RWPE2 (cell line): ENCODE measurements at regions not wholly inside any gene's neighbourhood (a gene's known extent, or its start where the extent isn't known, plus 50 kb on each side); places are given as distances from the start of the nearest gene placed in this dataset.

Experiments used
- ATAC-seq: fragments of 200-7000 bp; cut with Tn5 transposase; 3 replicates; pipeline ENCODE4 v1.9.1; 2021; ENCODE audit warnings: low read depth
- DNase-seq: peaks from one replicate; pipeline ENCODE4 v3.0.0-alpha.2; 2020; ENCODE audit warnings: low spot score
- H3K27ac ChIP-seq: fragments of 450-650 bp; 2 replicates; pipeline ENCODE4 v1.5.1; 2017; ENCODE audit warnings: mild to moderate bottlenecking; ENCODE audit not compliant: poor library complexity, severe bottlenecking
- H3K27me3 ChIP-seq: fragments of 250-450 bp; sonication (Bioruptor Pico); 2 replicates; pipeline ENCODE4 v1.5.1; 2021; ENCODE audit warnings: mild to moderate bottlenecking, moderate library complexity; ENCODE audit not compliant: insufficient read depth, poor library complexity, severe bottlenecking
- H3K36me3 ChIP-seq: fragments of 250-450 bp; sonication (Bioruptor Pico); 2 replicates; pipeline ENCODE4 v1.5.1; 2020; ENCODE audit warnings: low read depth, mild to moderate bottlenecking, moderate library complexity
- H3K4me1 ChIP-seq: fragments of 250-450 bp; sonication (Bioruptor Pico); 2 replicates; pipeline ENCODE4 v1.5.1; 2021; ENCODE audit warnings: mild to moderate bottlenecking, moderate library complexity; ENCODE audit not compliant: insufficient read depth, poor library complexity, severe bottlenecking
- H3K4me3 ChIP-seq: fragments of 250-450 bp; sonication (Bioruptor Pico); 2 replicates; pipeline ENCODE4 v1.5.1; 2021; ENCODE audit warnings: mild to moderate bottlenecking, moderate library complexity; ENCODE audit not compliant: severe bottlenecking
- H3K9me3 ChIP-seq: fragments of 250-450 bp; sonication (Bioruptor Pico); 2 replicates; pipeline ENCODE4 v1.5.1; 2021; ENCODE audit warnings: mild to moderate bottlenecking, moderate library complexity; ENCODE audit not compliant: severe bottlenecking
- TF ChIP-seq, protein P1 (sequence below): fragments of 450-650 bp; IDR thresholded peaks from one replicate; pipeline ENCODE4 v1.5.1; 2017; ENCODE audit warnings: mild to moderate bottlenecking, moderate library complexity; ENCODE audit not compliant: poor library complexity, severe bottlenecking

DNA sequence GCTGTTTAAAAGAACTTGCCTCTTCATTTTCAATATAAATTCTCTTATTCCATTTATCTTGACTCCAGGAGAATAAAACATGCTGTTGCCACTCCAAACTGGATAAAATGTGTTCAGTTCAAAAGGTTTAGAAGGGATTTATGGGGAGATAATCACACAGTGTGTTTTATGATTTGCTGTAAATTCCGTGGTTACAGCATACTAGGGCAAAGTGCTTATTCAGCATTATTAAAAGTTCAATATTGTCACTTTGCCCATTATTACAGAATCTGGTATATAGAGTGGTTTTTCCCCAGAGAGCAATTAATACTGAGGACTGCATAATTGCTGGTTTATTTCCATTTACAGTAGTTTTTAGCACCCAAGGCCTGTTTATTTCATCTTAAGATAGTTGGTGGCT, 780.9 kb upstream of the RAG2 start:
- Histone ChIP-seq H3K27me3 (no peaks in the 10 kb centered on the region), H3K4me3 (no peak overlapping the region), H3K4me1 (no peaks in the 10 kb centered on the region), H3K36me3 (no peaks in the 10 kb centered on the region), H3K27ac (no peak overlapping the region), H3K9me3 (no peaks in the 10 kb centered on the region)
- ATAC-seq, result no peak
- no peak for DNase-seq
- TF ChIP-seq, protein P1, sequence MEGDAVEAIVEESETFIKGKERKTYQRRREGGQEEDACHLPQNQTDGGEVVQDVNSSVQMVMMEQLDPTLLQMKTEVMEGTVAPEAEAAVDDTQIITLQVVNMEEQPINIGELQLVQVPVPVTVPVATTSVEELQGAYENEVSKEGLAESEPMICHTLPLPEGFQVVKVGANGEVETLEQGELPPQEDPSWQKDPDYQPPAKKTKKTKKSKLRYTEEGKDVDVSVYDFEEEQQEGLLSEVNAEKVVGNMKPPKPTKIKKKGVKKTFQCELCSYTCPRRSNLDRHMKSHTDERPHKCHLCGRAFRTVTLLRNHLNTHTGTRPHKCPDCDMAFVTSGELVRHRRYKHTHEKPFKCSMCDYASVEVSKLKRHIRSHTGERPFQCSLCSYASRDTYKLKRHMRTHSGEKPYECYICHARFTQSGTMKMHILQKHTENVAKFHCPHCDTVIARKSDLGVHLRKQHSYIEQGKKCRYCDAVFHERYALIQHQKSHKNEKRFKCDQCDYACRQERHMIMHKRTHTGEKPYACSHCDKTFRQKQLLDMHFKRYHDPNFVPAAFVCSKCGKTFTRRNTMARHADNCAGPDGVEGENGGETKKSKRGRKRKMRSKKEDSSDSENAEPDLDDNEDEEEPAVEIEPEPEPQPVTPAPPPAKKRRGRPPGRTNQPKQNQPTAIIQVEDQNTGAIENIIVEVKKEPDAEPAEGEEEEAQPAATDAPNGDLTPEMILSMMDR, result no peak

DNA sequence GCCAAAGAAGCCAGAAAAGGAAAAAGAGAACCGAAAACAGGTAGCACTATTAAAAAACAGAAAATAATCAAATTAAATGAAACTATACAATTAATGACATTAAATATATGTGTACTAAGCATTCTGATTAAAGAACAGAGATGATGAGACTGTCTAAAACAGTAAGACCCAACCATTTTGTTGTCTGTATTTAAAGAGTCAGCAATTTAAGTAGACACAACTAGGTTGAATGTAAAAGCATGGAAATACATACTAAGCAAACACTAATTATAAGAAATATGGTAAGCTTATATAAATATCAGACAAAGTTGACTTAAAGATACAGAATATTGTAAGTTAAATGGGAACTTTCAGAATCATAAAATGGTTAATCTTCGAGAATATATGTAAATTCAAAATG, 774.6 kb upstream of the RAG2 start:
- no peaks in the 10 kb centered on the region for H3K9me3 ChIP-seq
- no peak overlapping the region for H3K27ac ChIP-seq
- TF ChIP-seq, protein P1, result no peak
- H3K4me1 ChIP-seq, result no peaks in the 10 kb centered on the region
- ATAC-seq, result no peak
- no peaks in the 10 kb centered on the region for H3K27me3 ChIP-seq
- DNase-seq, result no peak
- no peak overlapping the region for H3K4me3 ChIP-seq
- no peaks in the 10 kb centered on the region for H3K36me3 ChIP-seq

DNA sequence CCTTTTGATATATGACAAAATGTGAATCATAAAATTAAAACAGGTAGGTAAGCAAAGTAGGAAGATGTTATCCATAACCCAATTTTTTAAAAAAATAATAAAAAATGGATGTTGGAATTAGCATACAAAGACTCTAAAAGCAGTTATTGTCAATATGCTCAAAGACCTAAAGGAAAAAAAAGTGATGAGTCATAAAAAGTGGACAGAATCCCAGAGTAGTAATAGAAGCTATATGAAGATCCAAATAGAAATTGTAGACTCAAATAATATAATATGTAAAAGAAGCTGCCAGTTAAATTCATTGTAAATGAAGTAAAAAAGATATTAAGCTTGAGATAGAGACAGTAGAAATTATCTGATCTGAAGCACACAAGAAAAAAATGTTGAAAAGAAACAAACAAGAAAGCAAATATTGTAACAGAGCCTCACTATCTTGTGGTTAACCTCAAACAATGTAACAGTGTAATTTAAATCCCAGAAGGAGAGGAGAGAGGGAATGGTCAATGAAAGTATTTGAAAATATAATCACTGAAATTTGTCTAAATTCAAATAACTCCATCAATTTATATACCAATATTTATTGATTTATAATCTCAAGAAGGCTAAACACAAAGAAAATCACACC, 773.4 kb upstream of the RAG2 start:
- Histone ChIP-seq H3K9me3 (no peaks in the 10 kb centered on the region), H3K27me3 (no peaks in the 10 kb centered on the region), H3K36me3 (no peaks in the 10 kb centered on the region), H3K27ac (no peak overlapping the region), H3K4me3 (no peak overlapping the region), H3K4me1 (no peaks in the 10 kb centered on the region)
- ATAC-seq (no peak), DNase-seq (no peak)
- TF ChIP-seq, protein P1, result no peak

DNA sequence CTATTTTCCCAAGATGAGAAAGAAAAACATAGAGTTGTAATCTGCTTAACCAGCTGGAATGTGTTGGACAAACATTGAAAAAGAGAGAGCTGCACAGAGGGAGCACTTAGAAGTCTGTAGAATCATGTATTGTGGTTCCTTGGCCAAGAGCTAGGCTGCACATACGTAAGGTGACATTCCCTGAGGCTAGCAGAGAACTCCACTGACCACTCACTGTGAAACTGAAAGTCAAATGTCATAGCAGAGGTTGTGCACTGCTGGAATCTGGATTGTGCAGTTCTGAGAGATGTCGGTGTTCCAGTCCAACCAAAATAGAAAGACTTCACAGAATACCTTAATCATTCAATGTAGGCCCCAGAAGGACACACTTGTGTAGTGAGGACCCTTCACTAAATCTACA, 772.8 kb upstream of the RAG2 start:
- H3K27ac ChIP-seq, result no peak overlapping the region
- ATAC-seq, result no peak
- DNase-seq, result no peak
- no peaks in the 10 kb centered on the region for H3K4me1 ChIP-seq
- no peaks in the 10 kb centered on the region for H3K27me3 ChIP-seq
- no peak overlapping the region for H3K4me3 ChIP-seq
- no peaks in the 10 kb centered on the region for H3K36me3 ChIP-seq
- H3K9me3 ChIP-seq, result no peaks in the 10 kb centered on the region
- TF ChIP-seq, protein P1, result no peak

DNA sequence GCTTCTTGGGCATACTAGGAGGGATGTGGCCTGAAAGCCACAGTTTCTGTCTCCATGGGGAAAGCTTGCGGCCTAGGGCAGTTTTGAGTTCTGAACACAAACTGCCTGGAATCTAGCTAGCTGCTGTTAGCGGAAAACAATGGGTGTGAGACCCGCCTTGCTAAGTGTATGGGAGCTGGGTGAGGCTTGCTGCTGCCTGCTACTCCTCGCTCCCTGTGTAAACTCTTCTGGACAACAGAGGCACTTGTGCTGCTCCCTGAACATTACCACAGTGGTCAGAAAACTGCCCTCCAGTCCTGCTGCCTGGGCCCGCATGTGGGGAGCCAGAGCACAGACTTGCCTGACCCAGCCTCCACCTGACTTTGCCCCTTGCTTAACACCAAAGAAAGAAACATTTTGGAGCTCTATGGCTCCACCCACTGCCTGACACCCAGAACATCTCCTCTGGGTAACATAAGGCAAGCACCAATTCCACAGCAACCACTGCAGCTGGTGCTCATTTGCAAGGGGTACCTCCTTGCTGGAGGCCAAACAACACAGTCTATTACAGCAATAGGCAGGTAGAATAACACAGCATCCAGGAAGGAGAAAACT, 766.3 kb upstream of the RAG2 start:
- TF ChIP-seq, protein P1, result no peak
- H3K36me3 ChIP-seq, result no peaks in the 10 kb centered on the region
- H3K4me3 ChIP-seq, result no peak overlapping the region
- H3K27me3 ChIP-seq, result no peaks in the 10 kb centered on the region
- ATAC-seq (no peak), DNase-seq (no peak)
- H3K4me1 ChIP-seq, result no peaks in the 10 kb centered on the region
- H3K9me3 ChIP-seq, result no peaks in the 10 kb centered on the region
- no peak overlapping the region for H3K27ac ChIP-seq
